NT2/D1 (cell line): ENCODE measurements at regions not wholly inside any gene's neighbourhood (a gene's known extent, or its start where the extent isn't known, plus 50 kb on each side); places are given as distances from the start of the nearest gene placed in this dataset.

Experiments
- SUZ12 ChIP-seq: IDR thresholded peaks from 2 replicates; pipeline ENCODE4 v1.6.1; 2011; ENCODE audit not compliant: insufficient read length, insufficient read depth; ENCODE audit errors: extremely low read depth
- YY1 ChIP-seq: IDR thresholded peaks from 2 replicates; pipeline ENCODE4 v1.6.1; 2011; ENCODE audit not compliant: insufficient read length, insufficient read depth
- ZNF274 ChIP-seq: IDR thresholded peaks from 2 replicates; pipeline ENCODE4 v1.6.1; 2011; ENCODE audit warnings: mild to moderate bottlenecking, low read depth, low read length

DNA sequence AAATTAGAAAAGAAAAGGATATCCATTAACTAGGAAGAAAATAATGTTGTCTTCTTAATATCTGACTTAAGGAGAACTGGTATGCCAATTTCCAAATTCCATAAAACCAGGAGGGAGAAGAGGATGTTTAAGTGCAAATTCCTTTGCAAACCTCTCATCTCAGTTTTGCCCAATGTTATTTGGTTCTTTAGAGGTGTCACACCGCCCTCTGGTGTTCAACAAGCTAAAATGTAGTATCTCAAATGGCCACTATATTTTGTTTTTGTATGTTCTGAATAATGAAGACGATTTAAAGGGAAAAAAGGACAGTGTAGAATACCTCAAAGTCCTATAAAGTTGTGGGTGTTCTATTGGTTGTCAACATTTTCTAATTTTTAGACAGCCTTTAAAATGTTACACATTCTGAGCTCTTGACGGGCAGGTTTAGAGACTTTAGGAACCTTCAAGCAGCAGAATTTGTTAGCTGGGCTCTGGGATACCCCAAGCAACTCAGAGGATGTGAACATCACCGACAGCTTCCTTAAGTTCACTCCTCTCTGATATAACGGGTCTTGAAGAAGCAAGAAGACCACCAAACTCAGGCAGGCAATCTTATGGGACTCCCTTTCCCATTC, 458.3 kb downstream of the MFSD1 start:
- TF ChIP-seq YY1 (no peak), ZNF274 (no peak), SUZ12 (no peak)
